ENCODE measurements at regions not wholly inside any gene's neighbourhood (a gene's known extent, or its start where the extent isn't known, plus 50 kb on each side); places are given as distances from the start of the nearest gene placed in this dataset.

GRCh38 chr10:2124135-2124534 is 386.8 kb upstream of the ADARB2 start:
- CTCF ChIA-PET, result no interaction called here
- H2AK9ac ChIP-seq (replicated peaks; ENCODE audit: low read depth, low read length, poor library complexity), result no peak overlapping the region
- H3K14ac ChIP-seq (replicated peaks; ENCODE audit: low read depth, low read length), result no peak overlapping the region
- no peak overlapping the region for H3K27ac ChIP-seq (ENCODE audit: insufficient read depth, low read length)
- no peak overlapping the region for H3K9ac ChIP-seq (ENCODE audit: low read depth, low read length)
- no peak overlapping the region for H2AK5ac ChIP-seq (ENCODE audit: low read depth, low read length)
- H2BK15ac ChIP-seq (ENCODE audit: low read depth, low read length), result no peak overlapping the region
- no peak overlapping the region for H2BK120ac ChIP-seq (ENCODE audit: low read depth, low read length)
- no peak overlapping the region for H3K56ac ChIP-seq (ENCODE audit: extremely low read depth, insufficient read depth, low read length)
- no peak for DNase-seq
- no TSS peak for BruUV-seq (replicated peaks)
- POLR2A ChIA-PET (ENCODE audit: unreplicated experiment), result no interaction called here
- H3K23ac ChIP-seq (ENCODE audit: low read depth, low read length), result no peak overlapping the region
- H2AFZ ChIP-seq (replicated peaks; ENCODE audit: low read length, poor library complexity), result no peak overlapping the region
- H4K5ac ChIP-seq (ENCODE audit: low read depth, low read length), result no peak overlapping the region
- no peak overlapping the region for H4K8ac ChIP-seq (ENCODE audit: low read depth in 2 of 2, low read length in 2 of 2)
- no peaks in the 10 kb centered on the region for H3K27me3 ChIP-seq (ENCODE audit: control insufficient read depth, insufficient read depth, low read length)
- TF ChIP-seq FOS (IDR thresholded peaks at IDR 0.05; ENCODE audit: low read depth, low read length), result no peak
- no peak for TF ChIP-seq USF2 (IDR thresholded peaks at IDR 0.05; ENCODE audit: low read depth, low read length)
- no peak for TF ChIP-seq MAZ (IDR thresholded peaks at IDR 0.05; ENCODE audit: borderline replicate concordance, low read depth, low read length)
- TF ChIP-seq CTCF (conservative IDR thresholded peaks at IDR 0.05; ENCODE audit: low read depth, low read length), result no peak
- no peak for TF ChIP-seq MXI1 (IDR thresholded peaks at IDR 0.05; ENCODE audit: borderline replicate concordance, low read depth, low read length)
- TF ChIP-seq MAFK (IDR thresholded peaks at IDR 0.05; ENCODE audit: low read depth, low read length), result no peak
- TF ChIP-seq SMC3 (IDR thresholded peaks at IDR 0.05; ENCODE audit: low read depth, low read length), result no peak
- TF ChIP-seq POLR2A (IDR thresholded peaks at IDR 0.05; ENCODE audit: low read depth, low read length), result no peak
- TF ChIP-seq CEBPB (IDR thresholded peaks at IDR 0.05; ENCODE audit: low read depth, low read length), result no peak
- no peak for TF ChIP-seq ELK1 (IDR thresholded peaks at IDR 0.05; ENCODE audit: borderline replicate concordance, low read depth, low read length)
- TF ChIP-seq BHLHE40 (IDR thresholded peaks at IDR 0.05; ENCODE audit: low read depth, low read length), result no peak
- TF ChIP-seq RFX5 (IDR thresholded peaks at IDR 0.05; ENCODE audit: low read depth, low read length), result no peak
- no peak for TF ChIP-seq NFE2L2 (IDR thresholded peaks at IDR 0.05; ENCODE audit: low read depth, low read length)
- no peak for TF ChIP-seq CHD1 (IDR thresholded peaks at IDR 0.05; ENCODE audit: low read depth, low read length)
- no peak for TF ChIP-seq RAD21 (IDR thresholded peaks at IDR 0.05; ENCODE audit: low read length)
- no peak for TF ChIP-seq RCOR1 (IDR thresholded peaks at IDR 0.05; ENCODE audit: insufficient replicate concordance, low read length)
- H2BK20ac ChIP-seq (ENCODE audit: low read depth, low read length), result no peak overlapping the region
- no peaks in the 10 kb centered on the region for H3K79me1 ChIP-seq (ENCODE audit: low read depth in 1 of 2, low read length in 2 of 2)
- H2BK5ac ChIP-seq (ENCODE audit: low read depth, low read length, poor library complexity, severe bottlenecking), result no peak overlapping the region
- intact Hi-C loops (cut with micrococcal nuclease), result no loop called here
- H3K4me2 ChIP-seq (ENCODE audit: low read depth, low read length), result no peak overlapping the region
- ATAC-seq (ENCODE audit: low read depth), result no peak
- H4K91ac ChIP-seq (ENCODE audit: insufficient read depth, low read depth, low read length), result no peak overlapping the region
- no peak overlapping the region for H3K4me3 ChIP-seq (ENCODE audit: insufficient read depth, low read depth, low read length)
- H3K9me1 ChIP-seq (ENCODE audit: insufficient read depth, low read length), result no peaks in the 10 kb centered on the region
- 27% methylated on average over 3 of the region's 11 CpGs; no CpG with 5 or more reads in 1 of the 2 experiments for WGBS, 2 experiments (ENCODE audit: extremely low coverage in 2 of 2, insufficient read length in 1 of 2)
- dilution Hi-C loops (cut with HindIII; ENCODE audit: low sequenced_read_pairs, unreplicated experiment), result no loop called here
- H4K20me1 ChIP-seq (ENCODE audit: insufficient read depth, low read length), result no peaks in the 10 kb centered on the region
- H3K9me3 ChIP-seq (ENCODE audit: control insufficient read depth, insufficient read depth, low read length), result peaks cover 26% of the 10 kb centered on the region
- no peak overlapping the region for H3K18ac ChIP-seq (ENCODE audit: low read depth, low read length)
- no peaks in the 10 kb centered on the region for H3K4me1 ChIP-seq (ENCODE audit: control insufficient read depth, insufficient read depth, low read length)
- in situ Hi-C loops (cut with MboI; ENCODE audit: low sequenced_read_pairs), result no loop called here
- no peaks in the 10 kb centered on the region for H3K36me3 ChIP-seq (ENCODE audit: control insufficient read depth, insufficient read depth, low read length)
- H3K4ac ChIP-seq (ENCODE audit: low read depth, low read length), result no peak overlapping the region
